Activated naive CD4-positive, alpha-beta T cell treated with anti-CD3 and anti-CD28 coated beads, Interleukin-2, amount 10 ng/mL, durations not matched to agents 7 days and 5 days (primary cell): ENCODE measurements at regions not wholly inside any gene's neighbourhood (a gene's known extent, or its start where the extent isn't known, plus 50 kb on each side); places are given as distances from the start of the nearest gene placed in this dataset.
"Not testable (repeated sequence)": the region's sequence is repeated elsewhere in the genome, so short reads cannot be mapped to it uniquely, and the experiment has no call there.

Experiments
- CTCF ChIA-PET: fragments of 350-600 bp; sonication (Branson Sonifier 250); formaldehyde crosslinking; loops from one replicate; lab custom pipeline; 2021; ENCODE audit warnings: antibody characterized with exemption; lab: Charles Lee
- DNase-seq: peaks from one replicate; pipeline ENCODE4 v3.0.0-alpha.2; 2020
- H3K27ac Mint-ChIP-seq: one replicate; pipeline ENCODE4 v1.8.0; 2021; ENCODE audit warnings: mild to moderate bottlenecking, moderate library complexity, mixed read lengths
- H3K27me3 Mint-ChIP-seq: one replicate; pipeline ENCODE4 v1.8.0; 2021; ENCODE audit warnings: mild to moderate bottlenecking, mixed read lengths
- H3K36me3 Mint-ChIP-seq: one replicate; pipeline ENCODE4 v1.8.0; 2021; ENCODE audit warnings: mixed read lengths
- H3K4me1 Mint-ChIP-seq: one replicate; pipeline ENCODE4 v1.8.0; 2021; ENCODE audit warnings: mixed read lengths
- H3K4me3 Mint-ChIP-seq: one replicate; pipeline ENCODE4 v1.8.0; 2021; ENCODE audit warnings: mild to moderate bottlenecking, moderate library complexity, mixed read lengths
- H3K9me3 Mint-ChIP-seq: one replicate; pipeline ENCODE4 v1.8.0; 2021; ENCODE audit warnings: mixed read lengths

DNA sequence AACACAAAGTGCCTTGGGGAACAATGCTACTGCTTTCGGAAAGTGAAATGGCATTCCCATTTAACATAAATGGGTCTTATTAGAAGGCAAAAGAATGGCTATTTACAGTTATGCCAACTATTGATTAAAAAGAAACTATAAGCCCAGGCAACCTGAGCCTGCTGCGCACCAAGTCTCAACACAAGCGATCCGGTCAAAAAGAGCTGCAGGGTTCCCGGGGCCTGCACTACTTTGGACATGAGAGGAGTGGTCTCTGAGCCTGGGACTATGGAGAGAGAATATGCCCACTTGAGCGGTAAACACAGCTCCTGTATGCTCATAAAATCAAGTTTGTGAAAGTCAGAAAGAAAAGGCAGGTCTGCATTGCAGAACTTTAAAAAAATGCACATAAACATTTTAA is 660.7 kb downstream of the EFNA5 start:
- Mint-ChIP-seq H3K27ac (no peak overlapping the region), H3K36me3 (no peaks in the 10 kb centered on the region), H3K9me3 (no peaks in the 10 kb centered on the region), H3K4me3 (no peak overlapping the region), H3K4me1 (no peaks in the 10 kb centered on the region), H3K27me3 (no peaks in the 10 kb centered on the region)
- CTCF ChIA-PET = no interaction called here
- no peak for DNase-seq

GRCh38 chr5:107005653-107006052 is 665.1 kb downstream of the EFNA5 start:
- Mint-ChIP-seq H3K36me3 (no peaks in the 10 kb centered on the region), H3K4me1 (no peaks in the 10 kb centered on the region), H3K27ac (no peak overlapping the region), H3K4me3 (no peak overlapping the region), H3K27me3 (no peaks in the 10 kb centered on the region), H3K9me3 (no peaks in the 10 kb centered on the region)
- CTCF ChIA-PET = no interaction called here
- no peak for DNase-seq

- no peak for DNase-seq
- H3K9me3 Mint-ChIP-seq = no peaks in the 10 kb centered on the region
- no peak overlapping the region for H3K27ac Mint-ChIP-seq
- CTCF ChIA-PET = no interaction called here
- no peak overlapping the region for H3K4me3 Mint-ChIP-seq
- H3K27me3 Mint-ChIP-seq = no peaks in the 10 kb centered on the region
- no peaks in the 10 kb centered on the region for H3K36me3 Mint-ChIP-seq
- H3K4me1 Mint-ChIP-seq = no peaks in the 10 kb centered on the region
Observed at GRCh38 chr5:107005161-107005560, 665.6 kb downstream of the EFNA5 start.

DNA sequence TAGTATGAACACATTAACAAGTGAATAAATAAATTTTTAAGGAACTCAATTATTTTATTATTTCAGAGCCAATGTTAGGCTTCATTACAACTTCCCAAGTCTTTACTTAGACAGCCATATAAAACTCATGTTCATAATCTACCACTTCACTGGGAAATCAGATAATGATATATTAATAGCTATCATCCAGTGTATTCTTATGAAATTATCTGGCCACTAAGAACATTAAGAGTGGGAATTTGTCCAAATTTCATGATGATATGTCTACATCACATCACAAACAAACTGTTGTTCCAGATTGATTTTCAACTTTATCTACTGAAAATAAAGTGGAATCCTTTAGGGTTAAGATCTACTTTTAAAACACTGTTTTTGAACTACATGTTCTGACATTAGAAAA is 668.6 kb downstream of the EFNA5 start:
- Mint-ChIP-seq H3K36me3 (no peaks in the 10 kb centered on the region), H3K9me3 (peaks cover 10% of the 10 kb centered on the region), H3K27ac (no peak overlapping the region), H3K27me3 (no peaks in the 10 kb centered on the region), H3K4me3 (no peak overlapping the region), H3K4me1 (no peaks in the 10 kb centered on the region)
- DNase-seq = no peak
- CTCF ChIA-PET = no interaction called here

- not testable (repeated sequence) for H3K4me1 Mint-ChIP-seq, H3K27me3 Mint-ChIP-seq
Observed at GRCh38 chr5:106999506-106999905, 671.2 kb downstream of the EFNA5 start.

DNA sequence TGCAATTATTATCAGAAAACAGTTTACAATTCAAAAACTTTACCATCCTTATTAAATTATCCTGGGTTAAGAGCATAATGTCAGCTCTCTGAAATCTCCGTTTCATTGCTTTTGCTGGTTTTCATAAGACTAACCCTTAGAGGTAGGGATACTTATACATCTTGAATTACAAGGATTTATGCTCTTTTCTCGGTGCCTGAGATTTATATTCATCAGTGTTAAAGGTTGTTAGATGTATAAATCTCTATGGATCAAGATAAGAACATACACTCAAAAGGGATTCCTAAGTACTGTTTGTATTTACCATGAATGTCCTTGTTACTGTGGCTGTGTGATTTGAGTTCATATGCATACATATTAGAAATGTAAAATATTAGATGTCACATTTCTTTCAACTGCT is 684.7 kb downstream of the EFNA5 start:
- CTCF ChIA-PET = no interaction called here
- Mint-ChIP-seq H3K27me3 (no peaks in the 10 kb centered on the region), H3K36me3 (no peaks in the 10 kb centered on the region), H3K27ac (no peak overlapping the region), H3K4me3 (no peak overlapping the region), H3K4me1 (no peaks in the 10 kb centered on the region), H3K9me3 (peaks cover 1% of the 10 kb centered on the region)
- DNase-seq = no peak

More at GRCh38 chr5:106999506-106999905, 671.2 kb downstream of the EFNA5 start:
- H3K9me3 Mint-ChIP-seq = peaks cover 17% of the 10 kb centered on the region
- H3K36me3 Mint-ChIP-seq, DNase-seq, H3K27ac Mint-ChIP-seq, H3K4me3 Mint-ChIP-seq, CTCF ChIA-PET: not testable (repeated sequence)

- no peak overlapping the region for H3K27ac Mint-ChIP-seq
- H3K4me1 Mint-ChIP-seq = no peaks in the 10 kb centered on the region
- no peak overlapping the region for H3K4me3 Mint-ChIP-seq
- no peaks in the 10 kb centered on the region for H3K36me3 Mint-ChIP-seq
- DNase-seq = no peak
- CTCF ChIA-PET = no interaction called here
- no peaks in the 10 kb centered on the region for H3K27me3 Mint-ChIP-seq
- peaks cover 1% of the 10 kb centered on the region for H3K9me3 Mint-ChIP-seq
Observed at GRCh38 chr5:106985174-106985573, 685.6 kb downstream of the EFNA5 start.

DNA sequence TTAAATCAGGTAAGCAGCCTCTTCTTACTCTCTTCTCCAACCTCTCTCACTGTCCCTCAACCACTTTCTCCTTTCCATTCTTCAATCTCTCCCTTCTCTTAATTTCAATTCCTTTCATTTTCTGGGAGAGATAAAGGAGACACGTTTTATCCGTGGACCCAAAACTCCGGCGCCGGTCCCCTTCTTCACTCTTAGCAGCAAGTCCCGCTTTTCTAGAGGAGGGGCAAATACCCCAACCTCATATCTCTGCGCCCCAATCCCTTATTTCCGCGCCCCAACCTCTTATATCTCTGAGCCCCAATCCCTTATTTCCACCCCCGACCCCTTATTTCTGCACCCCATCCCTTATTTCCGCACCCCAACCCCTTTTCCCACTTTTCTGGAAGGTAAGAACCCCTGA is 691.6 kb downstream of the EFNA5 start:
- H3K27ac Mint-ChIP-seq, CTCF ChIA-PET, H3K9me3 Mint-ChIP-seq, H3K4me1 Mint-ChIP-seq, DNase-seq, H3K27me3 Mint-ChIP-seq, H3K36me3 Mint-ChIP-seq, H3K4me3 Mint-ChIP-seq: not testable (repeated sequence)

DNA sequence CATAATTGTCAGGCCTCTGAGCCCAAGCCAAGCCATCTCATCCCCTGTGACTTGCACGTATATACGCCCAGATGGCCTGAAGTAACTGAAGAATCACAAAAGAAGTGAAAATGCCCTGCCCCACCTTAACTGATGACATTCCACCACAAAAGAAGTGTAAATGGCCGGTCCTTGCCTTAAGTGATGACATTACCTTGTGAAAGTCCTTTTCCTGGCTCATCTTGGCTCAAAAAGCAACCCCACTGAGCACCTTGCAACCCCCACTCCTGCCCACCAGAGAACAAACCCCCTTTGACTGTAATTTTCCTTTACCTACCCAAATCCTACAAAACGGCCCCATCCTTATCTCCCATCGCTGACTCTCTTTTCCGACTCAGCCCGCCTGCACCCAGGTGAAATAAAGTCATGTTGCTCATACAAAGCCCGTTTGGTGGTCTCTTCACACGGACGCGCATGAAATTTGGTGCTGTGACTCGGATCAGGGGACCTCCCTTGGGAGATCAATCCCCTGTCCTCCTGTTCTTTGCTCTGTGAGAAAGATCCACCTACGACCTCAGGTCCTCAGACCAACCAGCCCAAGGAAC is 692.1 kb downstream of the EFNA5 start:
- H3K27me3 Mint-ChIP-seq, H3K4me3 Mint-ChIP-seq, H3K27ac Mint-ChIP-seq, H3K36me3 Mint-ChIP-seq, H3K9me3 Mint-ChIP-seq, H3K4me1 Mint-ChIP-seq, DNase-seq, CTCF ChIA-PET: not testable (repeated sequence)

DNA sequence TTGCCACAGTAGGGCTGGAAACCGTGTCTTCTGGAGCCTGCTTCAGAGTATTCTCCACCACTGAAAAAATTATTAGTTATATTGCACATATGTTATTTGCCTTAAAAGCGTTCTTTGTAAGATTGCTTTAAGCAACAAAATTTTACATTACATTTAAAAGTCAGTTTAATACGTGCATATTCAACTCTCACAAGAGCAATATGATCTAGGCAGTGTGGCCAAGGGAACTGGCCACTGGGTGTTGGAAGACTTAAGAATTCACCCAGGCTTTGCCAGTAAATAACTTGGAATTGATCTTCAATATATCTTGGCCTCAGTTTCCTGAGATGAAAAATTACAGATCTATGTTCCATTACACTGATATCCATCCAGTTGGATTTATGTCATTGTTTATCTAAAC is 694.4 kb downstream of the EFNA5 start:
- H3K4me3 Mint-ChIP-seq = no peak overlapping the region
- H3K36me3 Mint-ChIP-seq = no peaks in the 10 kb centered on the region
- H3K9me3 Mint-ChIP-seq = peaks cover 3% of the 10 kb centered on the region
- no peaks in the 10 kb centered on the region for H3K27me3 Mint-ChIP-seq
- DNase-seq = no peak
- CTCF ChIA-PET = no interaction called here
- no peak overlapping the region for H3K27ac Mint-ChIP-seq
- no peaks in the 10 kb centered on the region for H3K4me1 Mint-ChIP-seq

DNA sequence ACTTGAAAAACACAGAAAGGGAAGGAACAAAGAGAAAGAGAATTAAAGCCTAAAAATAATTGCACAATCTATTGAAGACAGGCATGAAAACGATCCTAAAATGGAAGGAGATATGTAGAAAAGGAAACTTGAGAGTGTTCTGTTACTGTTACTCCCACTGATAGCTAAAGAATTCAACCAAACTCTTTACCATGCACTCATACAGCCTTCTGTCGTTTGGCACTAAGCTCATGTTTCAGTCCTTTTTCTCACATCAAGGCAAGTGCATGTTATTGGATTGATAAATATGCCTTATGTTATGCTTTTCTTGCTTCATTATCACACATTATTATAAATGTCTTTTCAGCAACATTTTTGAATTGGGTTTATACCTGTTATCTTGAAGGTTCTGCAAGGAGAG is 696.5 kb downstream of the EFNA5 start:
- CTCF ChIA-PET = no interaction called here

DNA sequence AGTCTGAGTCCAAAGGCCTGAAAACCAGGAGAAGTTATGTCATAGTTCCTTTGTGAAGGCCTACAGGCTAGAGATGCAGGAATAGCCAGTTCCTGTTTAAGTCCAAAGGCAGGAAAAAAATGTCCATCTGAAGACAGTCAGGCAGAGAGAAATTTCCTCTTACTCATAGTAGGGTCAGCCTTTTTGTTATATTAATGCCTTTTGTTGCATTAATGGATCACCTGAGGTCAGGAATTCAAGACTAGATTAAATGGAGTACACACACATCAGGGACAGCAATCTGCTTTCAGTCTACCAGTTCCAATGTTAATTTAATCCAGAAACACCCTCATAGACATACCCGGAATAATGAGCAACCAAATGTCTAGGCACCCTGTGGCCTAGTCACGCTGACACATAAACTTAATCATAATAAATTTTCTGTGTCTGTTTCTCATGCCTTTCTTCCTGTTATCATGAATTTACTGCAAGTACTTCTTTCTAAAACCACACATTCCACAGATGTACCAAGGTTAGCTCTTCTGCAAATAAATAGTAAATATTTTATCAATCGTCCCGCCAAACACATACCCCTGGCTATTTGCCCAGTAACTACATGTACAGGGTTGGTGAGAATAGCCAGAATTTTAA is 703.9 kb downstream of the EFNA5 start:
- DNase-seq = no peak

More for the DNA sequence above, 696.5 kb downstream of the EFNA5 start:
- no peak overlapping the region for H3K4me3 Mint-ChIP-seq
- no peak for DNase-seq
- H3K27me3 Mint-ChIP-seq = no peaks in the 10 kb centered on the region
- H3K9me3 Mint-ChIP-seq = no peaks in the 10 kb centered on the region
- H3K4me1 Mint-ChIP-seq = no peaks in the 10 kb centered on the region
- no peak overlapping the region for H3K27ac Mint-ChIP-seq
- H3K36me3 Mint-ChIP-seq = no peaks in the 10 kb centered on the region

GRCh38 chr5:106964132-106964531 is 706.6 kb downstream of the EFNA5 start:
- CTCF ChIA-PET = interaction anchor here (0.5 kb wide), 1 partner anchor 278 kb away, joined by 3 read pairs; no protein-coding TSS in a partner anchor
- Mint-ChIP-seq H3K36me3 (no peaks in the 10 kb centered on the region), H3K4me1 (no peaks in the 10 kb centered on the region), H3K9me3 (peaks cover 4% of the 10 kb centered on the region), H3K27ac (no peak overlapping the region), H3K27me3 (no peaks in the 10 kb centered on the region), H3K4me3 (no peak overlapping the region)
- DNase-seq = no peak

More for the DNA sequence above, 703.9 kb downstream of the EFNA5 start:
- Mint-ChIP-seq H3K4me1 (no peaks in the 10 kb centered on the region), H3K36me3 (no peaks in the 10 kb centered on the region), H3K9me3 (peaks cover 4% of the 10 kb centered on the region), H3K27ac (no peak overlapping the region), H3K4me3 (no peak overlapping the region), H3K27me3 (no peaks in the 10 kb centered on the region)
- CTCF ChIA-PET = no interaction called here

- H3K27ac Mint-ChIP-seq = no peak overlapping the region
- no peaks in the 10 kb centered on the region for H3K27me3 Mint-ChIP-seq
- CTCF ChIA-PET = no interaction called here
- H3K9me3 Mint-ChIP-seq = peaks cover 4% of the 10 kb centered on the region
- no peaks in the 10 kb centered on the region for H3K36me3 Mint-ChIP-seq
- no peak for DNase-seq
- H3K4me1 Mint-ChIP-seq = no peaks in the 10 kb centered on the region
- no peak overlapping the region for H3K4me3 Mint-ChIP-seq
Observed at GRCh38 chr5:106963630-106964029, 707.1 kb downstream of the EFNA5 start.

GRCh38 chr5:106962464-106963230 is 708.1 kb downstream of the EFNA5 start:
- DNase-seq = no peak
- CTCF ChIA-PET = no interaction called here
- Mint-ChIP-seq H3K4me1 (no peaks in the 10 kb centered on the region), H3K9me3 (peaks cover 4% of the 10 kb centered on the region), H3K27ac (no peak overlapping the region), H3K36me3 (no peaks in the 10 kb centered on the region), H3K4me3 (no peak overlapping the region), H3K27me3 (no peaks in the 10 kb centered on the region)
